Adipocyte (in vitro differentiated cells): ENCODE measurements at regions not wholly inside any gene's neighbourhood (a gene's known extent, or its start where the extent isn't known, plus 50 kb on each side); places are given as distances from the start of the nearest gene placed in this dataset.
A peak's percentile ranks its signal among the peaks of the same experiment; 100 is the strongest.

ENCODE experiments used
- DNase-seq: peaks from one replicate; pipeline ENCODE4 v3.0.0-alpha.2; 2015; ENCODE audit warnings: low read depth
- H3K27me3 ChIP-seq: replicated peaks from 2 replicates; pipeline ENCODE4 v1.7.0; 2013; ENCODE audit warnings: mild to moderate bottlenecking, low read length, moderate library complexity; ENCODE audit not compliant: control insufficient read depth, insufficient read depth
- H3K36me3 ChIP-seq: 2 replicates; pipeline ENCODE4 v1.7.0; 2013; ENCODE audit warnings: low read length, mild to moderate bottlenecking, moderate library complexity; ENCODE audit not compliant: control insufficient read depth, insufficient read depth, severe bottlenecking
- H3K4me1 ChIP-seq: 2 replicates; pipeline ENCODE4 v1.7.0; 2013; ENCODE audit warnings: mild to moderate bottlenecking, low read length, moderate library complexity; ENCODE audit not compliant: control insufficient read depth, insufficient read depth
- H3K4me3 ChIP-seq: 2 replicates; pipeline ENCODE4 v1.7.0; 2013; ENCODE audit warnings: mild to moderate bottlenecking, low read length, moderate library complexity
- H3K9ac ChIP-seq: 2 replicates; pipeline ENCODE4 v1.7.0; 2013; ENCODE audit warnings: mild to moderate bottlenecking, low read length, moderate library complexity
- H3K9me3 ChIP-seq: 2 replicates; pipeline ENCODE4 v1.7.0; 2013; ENCODE audit warnings: mild to moderate bottlenecking, low read length, moderate library complexity; ENCODE audit not compliant: control insufficient read depth

DNA sequence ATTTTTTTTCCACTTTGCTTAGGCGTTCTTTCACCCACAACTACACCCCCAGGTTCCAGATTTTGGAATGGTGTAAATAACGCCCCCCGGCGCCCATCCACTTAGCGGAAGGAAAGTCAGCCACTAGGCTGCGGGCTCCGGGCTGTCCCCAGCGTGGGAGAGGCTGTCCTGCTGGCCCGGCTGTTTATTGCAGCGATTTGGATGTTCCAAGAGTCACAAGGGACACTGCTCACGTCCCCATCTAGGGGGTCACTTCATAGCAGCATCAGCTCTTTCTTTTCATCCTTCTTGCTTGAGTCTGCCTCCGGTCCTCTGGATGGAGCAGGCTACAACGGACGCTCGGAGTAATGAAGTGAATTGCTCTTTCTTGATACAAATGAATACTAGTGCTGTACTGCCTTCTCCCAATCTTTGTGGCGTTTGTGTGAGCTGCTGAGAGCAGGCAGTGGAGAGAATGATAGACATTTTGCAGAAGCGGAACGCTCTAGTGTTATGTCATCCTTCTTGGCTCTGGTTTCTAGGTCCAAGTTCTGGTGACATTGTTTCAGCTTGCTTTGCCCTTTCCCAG lies 50.7 kb upstream of the PAIP2B start:
- Histone ChIP-seq H3K27me3 (peaks cover 12% of the 10 kb centered on the region), H3K9ac (peak overlapping the region; percentile 66), H3K9me3 (peaks cover 10% of the 10 kb centered on the region), H3K4me1 (peaks cover 33% of the 10 kb centered on the region), H3K4me3 (peak overlapping the region; percentile 85), H3K36me3 (no peaks in the 10 kb centered on the region)
- DNase-seq = peak; percentile 71

- Histone ChIP-seq H3K4me1 (peaks cover 31% of the 10 kb centered on the region), H3K4me3 (peak overlapping the region; percentile 85), H3K9ac (peak overlapping the region; percentile 66), H3K9me3 (peaks cover 13% of the 10 kb centered on the region), H3K36me3 (no peaks in the 10 kb centered on the region), H3K27me3 (peaks cover 13% of the 10 kb centered on the region)
- no peak for DNase-seq
These were observed 50.2 kb upstream of the PAIP2B start for GRCh38 chr2:71277147-71277475.

DNA sequence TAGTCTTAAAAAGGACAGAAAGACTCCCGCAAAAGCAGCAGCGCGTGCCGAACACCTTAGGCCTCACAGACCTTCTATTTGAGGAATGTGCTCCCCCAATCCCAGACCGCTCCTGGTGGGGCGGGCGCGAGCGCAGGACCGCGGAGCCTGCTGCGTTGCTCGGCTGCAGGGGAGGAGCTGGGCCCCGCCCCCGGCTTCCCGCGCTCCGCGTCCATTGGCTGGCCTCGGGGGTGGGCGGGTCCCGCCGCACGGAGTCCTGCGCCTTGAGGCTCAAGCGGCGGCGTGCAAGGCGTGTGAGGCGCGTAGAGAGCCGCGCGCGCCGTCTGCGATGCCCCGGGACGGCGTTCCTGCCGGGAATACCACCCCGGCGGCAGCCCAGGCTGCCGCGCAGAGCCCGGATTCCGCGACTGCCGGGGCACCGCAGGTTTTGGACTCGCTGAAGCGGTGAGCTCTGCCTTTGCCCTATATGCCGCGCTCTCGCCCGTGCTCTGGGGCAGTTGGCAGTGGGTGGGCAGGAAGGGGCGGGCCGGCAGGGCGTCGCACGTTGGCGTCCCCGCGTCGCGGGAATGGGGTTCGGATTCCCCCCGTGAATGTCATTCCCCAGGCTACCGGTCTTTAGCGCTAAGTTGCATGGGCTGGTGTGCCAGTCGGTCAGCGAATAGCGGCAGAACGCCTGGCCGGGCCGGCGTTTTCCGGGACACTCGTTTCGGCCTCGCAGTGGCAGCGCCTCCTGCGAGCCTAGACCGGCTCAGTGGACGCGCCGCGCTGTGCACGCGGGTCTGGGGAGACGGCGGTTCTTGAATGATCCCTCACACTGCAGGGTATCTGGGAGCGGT lies 49.6 kb upstream of the PAIP2B start:
- peaks cover 26% of the 10 kb centered on the region for H3K4me1 ChIP-seq
- peak overlapping the region; percentile 85 for H3K4me3 ChIP-seq
- H3K36me3 ChIP-seq = no peaks in the 10 kb centered on the region
- peaks cover 12% of the 10 kb centered on the region for H3K27me3 ChIP-seq
- H3K9me3 ChIP-seq = peaks cover 17% of the 10 kb centered on the region
- H3K9ac ChIP-seq = peak overlapping the region; percentile 66
- DNase-seq = peak; percentile 94
